Erythroblast (primary cell): ENCODE measurements at regions not wholly inside any gene's neighbourhood (a gene's known extent, or its start where the extent isn't known, plus 50 kb on each side); places are given as distances from the start of the nearest gene placed in this dataset.

ENCODE experiments used
- GATA1 ChIP-seq: IDR thresholded peaks from 2 replicates; pipeline ENCODE4 v1.6.1; 2011; ENCODE audit warnings: low read depth, mild to moderate bottlenecking, control low read depth, low read length, moderate library complexity
- POLR2A ChIP-seq: IDR thresholded peaks from 2 replicates; pipeline ENCODE4 v1.6.1; 2011; ENCODE audit warnings: mild to moderate bottlenecking, low read length

DNA sequence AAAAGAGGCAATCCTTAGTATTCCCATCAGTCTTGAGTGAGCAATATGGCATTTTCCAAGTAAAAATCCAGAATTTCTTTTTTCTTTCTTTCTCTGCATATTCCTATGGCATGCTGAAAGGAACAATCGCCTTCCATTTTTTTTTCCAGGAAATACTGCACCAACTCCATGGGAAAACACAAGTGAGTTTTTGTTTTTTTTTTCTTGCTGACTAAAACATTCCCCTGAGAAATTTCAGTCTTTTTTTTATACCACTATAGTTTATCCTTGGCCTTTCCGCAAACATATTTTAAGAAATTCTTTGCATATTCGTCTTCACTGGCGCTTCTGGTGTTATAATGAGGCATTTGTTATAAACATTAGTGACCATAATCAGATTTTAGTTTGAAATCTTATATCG is 429.6 kb upstream of the MDFIC2 start:
- TF ChIP-seq POLR2A (no peak), GATA1 (no peak)
